Endothelial cell of hepatic sinusoid (primary cell): ENCODE measurements at regions not wholly inside any gene's neighbourhood (a gene's known extent, or its start where the extent isn't known, plus 50 kb on each side); places are given as distances from the start of the nearest gene placed in this dataset.

ENCODE experiments used
- in situ Hi-C: cut with HindIII; loops from 2 replicates; pipeline ENCODE4 v1.10.0; 2017; ENCODE audit warnings: low sequenced_read_pairs

DNA sequence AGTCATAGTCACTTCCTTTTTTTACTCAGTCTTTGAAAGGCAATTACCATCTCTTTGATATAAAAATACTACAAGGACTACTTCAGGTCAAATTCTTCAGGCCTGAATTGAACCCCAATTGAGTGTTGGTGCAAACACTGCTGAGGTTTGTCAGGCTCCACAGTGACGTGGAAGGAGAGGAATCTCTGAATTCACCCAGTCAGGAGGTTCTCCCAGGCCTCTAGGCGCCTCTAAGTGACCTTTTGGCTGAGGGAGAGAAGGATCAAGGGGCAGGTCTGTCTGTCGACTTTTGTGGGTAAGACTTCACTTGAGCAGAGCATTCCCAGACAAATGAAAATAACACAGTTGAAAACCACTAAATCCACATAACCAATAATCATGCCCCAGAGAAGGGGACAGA, 227.6 kb upstream of the CHRNA7 start:
- in situ Hi-C loops = no loop called here

DNA sequence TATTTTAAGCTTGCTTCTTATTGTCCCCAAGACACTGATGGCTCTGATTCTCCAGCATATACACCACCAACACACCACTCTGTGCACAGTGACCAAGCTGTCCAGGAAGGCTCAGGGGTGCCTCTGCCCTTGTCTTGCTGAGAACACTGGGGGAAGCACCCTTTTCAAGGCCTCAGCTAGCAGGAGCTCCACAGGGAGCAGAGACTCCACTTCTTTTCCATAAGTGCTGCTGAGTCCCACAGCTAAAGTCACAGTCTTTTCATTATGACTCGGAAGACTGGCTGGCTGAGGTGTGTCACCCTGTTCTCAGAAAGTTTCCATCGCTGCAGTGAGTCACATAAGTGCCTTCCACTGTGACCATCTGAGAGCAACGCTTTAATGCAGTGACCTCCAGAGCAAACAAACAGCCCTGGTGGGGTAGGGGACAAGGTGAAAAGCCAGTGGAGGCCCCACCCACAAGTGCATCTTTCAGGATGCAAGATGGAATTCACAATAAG, 226.9 kb upstream of the CHRNA7 start:
- in situ Hi-C loops = no loop called here

DNA sequence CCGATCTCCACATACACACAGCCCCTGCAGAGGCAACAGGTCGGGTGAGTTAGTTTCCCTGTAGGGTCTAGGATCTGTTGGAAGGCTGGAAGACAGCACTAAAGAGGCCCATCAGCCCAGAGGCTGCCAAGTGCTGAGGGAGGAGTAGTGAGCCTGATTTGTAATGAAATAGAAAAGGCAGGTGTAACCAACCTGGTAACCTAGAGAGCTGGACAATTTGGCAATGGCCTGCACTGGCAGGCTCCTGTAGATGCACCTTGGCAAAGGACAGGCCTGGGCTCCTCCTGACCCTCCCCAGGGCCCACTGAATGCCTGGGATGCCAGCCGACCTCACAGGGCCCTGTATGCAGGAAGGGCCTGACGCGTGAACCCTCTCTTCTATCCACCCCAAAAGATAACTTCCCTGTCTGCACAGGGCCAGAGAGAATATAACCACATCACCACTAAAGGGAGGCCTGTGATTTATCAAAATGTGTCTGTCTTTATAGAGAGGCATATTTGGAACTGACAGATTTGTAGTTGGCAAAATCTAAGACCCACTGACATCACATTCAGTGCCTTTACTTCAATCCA, 225.1 kb upstream of the CHRNA7 start:
- in situ Hi-C loops = no loop called here

DNA sequence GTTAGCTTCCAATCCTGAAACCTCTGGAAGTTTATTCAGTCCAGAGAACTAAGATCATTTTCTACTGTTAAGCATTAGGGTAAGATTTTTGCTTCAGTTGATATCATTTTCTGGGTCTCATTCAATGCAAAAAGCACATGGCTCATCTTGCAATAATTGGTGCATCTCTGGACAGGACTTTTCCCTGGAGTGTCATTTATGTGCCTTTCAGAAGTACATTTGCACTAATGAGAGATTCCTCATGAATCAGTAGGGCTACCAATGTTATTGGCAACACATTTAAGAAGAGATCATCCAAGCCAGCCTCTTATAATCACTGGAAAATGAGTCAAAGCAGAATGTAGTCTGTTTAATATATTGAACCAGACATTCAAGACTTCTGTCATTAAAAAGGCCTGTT, 224.2 kb upstream of the CHRNA7 start:
- in situ Hi-C loops = no loop called here

DNA sequence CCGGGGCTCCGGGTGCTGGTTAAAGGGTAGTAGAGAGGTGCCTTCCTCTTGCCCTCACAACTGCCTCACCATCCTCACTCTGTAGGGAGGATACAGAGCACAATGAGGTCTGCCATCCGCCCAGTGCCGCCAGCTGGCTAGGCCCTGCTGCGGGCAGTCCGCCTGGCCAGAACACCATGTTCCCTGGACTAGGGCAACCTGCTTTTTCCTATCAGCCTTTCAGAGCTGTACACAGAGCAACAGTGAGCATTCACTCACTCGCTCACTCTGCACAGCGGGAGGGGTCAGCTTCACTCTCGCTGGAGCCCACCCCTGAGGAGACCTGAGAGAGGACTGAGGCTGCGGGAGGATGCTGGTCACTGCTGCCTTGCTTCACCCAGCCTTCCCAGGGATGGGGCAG, 218.7 kb upstream of the CHRNA7 start:
- in situ Hi-C loops = no loop called here

DNA sequence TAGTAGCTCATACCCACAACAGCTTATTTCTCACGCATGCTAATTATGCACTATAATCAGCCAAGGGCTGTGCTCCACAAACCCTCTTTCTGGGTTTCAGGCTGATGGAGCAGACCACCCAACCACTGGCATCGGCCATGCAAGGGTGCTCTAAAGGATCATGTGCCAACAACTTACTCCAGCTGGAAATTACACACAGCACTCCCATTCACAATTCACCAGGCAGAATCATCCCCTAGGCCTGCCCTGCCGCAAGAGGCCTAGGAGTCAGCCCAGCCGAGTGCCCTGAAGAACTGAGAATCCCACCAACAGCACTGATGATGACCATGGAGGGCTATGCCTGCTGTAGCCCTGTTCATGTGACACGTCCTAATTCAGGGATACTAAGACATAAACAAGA, 216.2 kb upstream of the CHRNA7 start:
- in situ Hi-C loops = no loop called here

DNA sequence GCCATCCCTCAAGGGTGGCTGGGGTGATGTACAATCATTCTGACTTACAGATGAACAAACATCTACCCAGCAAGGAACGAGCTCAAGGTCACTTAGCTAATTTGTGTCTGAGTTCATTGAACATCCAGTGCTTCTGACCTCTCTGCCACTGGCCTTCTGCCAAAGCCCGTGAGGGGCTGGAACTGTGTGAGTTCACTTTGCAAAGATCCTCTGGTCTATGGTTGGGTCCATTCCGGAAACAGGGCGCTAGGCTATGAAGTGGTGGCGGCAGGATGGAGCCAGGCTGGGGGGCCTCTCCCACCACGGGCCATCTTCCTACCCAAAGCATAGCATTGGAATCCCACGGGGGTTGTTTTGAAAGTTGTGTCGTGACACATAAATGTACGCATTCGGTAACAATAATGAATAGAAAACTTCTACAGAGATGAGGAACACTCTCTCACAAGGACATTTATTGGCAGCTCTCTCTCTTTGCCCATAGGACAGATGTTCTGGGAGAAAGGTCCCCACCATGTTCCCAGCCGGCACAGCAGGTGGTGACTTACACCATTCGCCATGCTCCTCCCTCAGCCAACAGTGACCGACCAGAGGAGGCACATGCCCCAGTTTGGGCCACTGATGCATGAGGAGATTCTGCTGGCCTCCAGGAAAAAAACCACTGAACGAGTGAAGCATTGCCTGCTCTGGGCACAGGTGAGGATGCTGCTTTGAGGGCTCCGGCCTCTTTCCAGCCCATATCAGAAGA, 214.7 kb upstream of the CHRNA7 start:
- in situ Hi-C loops = no loop called here

DNA sequence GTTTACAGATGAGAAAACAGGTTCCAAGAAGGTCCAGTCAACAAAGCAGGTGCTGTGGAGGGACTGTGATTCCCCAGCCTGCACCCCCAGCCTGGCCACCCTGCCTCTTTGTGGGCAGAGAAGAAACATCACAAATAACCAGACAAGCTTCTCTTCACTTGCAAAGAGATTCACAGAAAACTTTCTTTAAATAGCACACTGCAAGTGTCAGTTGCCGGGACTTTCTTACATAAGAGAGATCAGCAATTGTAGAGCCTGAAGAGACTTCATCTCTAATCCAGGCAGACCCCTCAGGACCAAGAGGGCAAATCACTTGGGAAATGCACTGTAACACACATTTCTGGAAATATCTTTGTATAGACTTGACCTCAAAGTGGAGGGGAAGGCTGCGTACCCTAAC, 207.9 kb upstream of the CHRNA7 start:
- in situ Hi-C loops = no loop called here

DNA sequence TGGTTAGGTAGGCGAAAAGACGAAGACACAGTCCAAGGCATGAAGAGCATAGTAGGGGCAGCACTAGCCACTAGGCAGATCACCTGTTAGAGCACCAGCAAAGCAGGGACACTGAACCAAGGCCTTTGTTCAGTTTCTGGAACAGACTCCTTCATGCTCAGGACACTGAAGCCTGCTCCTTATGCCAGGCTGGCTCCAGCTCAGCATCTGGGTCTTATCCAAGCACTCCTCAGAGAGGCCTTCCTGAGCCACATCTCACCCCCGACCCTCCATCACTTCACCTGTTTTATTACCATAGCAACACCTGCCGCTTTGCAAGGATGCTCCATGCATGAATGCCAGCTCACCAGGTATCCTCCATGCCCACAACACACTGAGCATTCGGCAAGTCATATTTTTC, 206.3 kb upstream of the CHRNA7 start:
- in situ Hi-C loops = no loop called here

DNA sequence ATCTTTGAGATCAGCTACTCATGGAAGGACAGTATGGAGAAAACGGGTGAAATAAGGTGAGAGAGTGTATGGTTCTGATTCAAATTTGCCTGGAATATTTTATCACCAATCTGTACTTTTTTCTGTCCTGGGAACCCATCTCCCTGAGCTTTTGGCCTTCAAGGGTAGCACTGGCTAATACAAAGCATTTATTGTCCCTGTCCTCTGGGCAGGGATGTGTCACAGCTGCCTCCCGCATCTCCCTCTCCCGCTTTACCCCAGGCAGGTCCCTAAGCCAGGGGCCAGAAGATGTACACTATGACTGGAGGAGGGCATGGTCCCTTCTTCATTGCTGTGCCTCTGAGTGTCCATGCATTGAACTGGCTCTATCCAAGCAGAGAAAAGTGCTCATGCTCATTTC, 201.7 kb upstream of the CHRNA7 start:
- in situ Hi-C loops = no loop called here

DNA sequence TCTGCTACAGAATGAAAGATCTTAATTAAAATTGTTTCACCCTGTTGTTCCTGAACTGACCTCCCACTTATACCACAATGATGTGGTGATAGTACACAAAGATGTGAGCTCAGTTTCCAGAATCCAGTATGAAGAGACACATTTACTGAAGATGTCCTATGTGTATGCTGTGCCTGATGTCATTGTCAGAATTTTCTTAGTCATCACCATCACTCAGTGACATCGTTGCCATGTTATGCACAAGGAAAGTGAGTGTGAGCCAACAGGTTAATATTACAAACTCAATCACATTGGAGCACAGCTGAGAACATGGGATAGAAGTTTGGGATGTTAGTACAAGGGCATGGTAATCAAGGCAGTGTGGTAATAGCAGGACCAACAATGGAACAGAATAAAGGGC, 199.7 kb upstream of the CHRNA7 start:
- in situ Hi-C loops = no loop called here

DNA sequence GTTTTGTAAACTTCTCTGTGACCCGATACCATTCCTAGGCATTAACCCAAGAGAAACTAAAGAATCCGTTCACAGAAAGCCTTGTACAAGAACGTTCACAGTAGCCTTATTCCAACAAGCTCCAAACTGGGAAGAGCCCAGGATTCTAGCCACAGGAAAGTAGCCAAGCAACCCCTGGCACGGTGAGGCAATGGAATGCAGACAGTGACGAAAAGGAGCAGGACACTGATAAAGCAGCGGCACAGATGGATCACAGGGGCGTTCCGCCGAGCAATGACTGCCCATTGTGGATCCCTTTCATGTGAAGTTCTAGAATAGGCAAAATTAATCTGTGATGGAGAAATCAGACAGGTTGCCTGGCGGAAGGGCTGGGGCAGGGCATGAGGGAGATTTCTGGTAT, 198.7 kb upstream of the CHRNA7 start:
- in situ Hi-C loops = no loop called here

DNA sequence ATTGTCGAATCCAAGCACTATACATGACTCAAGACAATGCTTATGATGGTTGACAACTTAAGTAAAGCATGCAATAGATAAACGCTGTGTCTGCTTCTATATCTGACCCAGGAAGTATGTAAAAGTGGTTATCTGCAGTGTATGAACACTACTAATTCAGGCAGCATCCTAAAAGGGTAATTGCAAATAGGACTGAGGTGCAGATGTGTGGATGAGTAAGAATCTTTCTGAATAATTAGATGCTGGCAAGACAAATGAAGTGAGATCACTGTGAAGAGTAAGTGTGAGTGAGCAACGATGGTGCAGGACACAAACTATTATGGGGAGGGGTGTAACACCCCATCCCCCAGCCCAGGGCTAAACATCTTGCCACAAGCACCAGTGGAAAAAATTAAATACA, 195.7 kb upstream of the CHRNA7 start:
- in situ Hi-C loops = no loop called here

DNA sequence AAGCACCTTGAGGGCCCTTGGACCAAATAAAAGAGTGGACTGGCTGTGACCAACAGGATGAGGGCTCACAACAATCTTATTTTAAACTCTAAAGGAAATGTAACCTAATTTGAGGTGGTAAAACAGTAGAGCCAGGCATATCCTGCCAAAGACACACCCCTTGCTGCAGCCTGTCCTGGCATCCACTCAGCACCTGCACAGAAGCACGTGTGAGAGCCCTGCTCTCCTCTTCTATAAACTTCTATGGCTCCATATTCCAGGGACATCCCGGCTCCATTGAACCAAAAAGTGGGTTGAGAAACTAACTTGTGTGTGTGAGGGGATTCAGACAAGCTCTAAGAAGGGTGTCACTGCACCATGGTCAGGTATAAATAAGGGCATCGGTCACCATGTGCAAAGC, 190.9 kb upstream of the CHRNA7 start:
- in situ Hi-C loops = no loop called here

DNA sequence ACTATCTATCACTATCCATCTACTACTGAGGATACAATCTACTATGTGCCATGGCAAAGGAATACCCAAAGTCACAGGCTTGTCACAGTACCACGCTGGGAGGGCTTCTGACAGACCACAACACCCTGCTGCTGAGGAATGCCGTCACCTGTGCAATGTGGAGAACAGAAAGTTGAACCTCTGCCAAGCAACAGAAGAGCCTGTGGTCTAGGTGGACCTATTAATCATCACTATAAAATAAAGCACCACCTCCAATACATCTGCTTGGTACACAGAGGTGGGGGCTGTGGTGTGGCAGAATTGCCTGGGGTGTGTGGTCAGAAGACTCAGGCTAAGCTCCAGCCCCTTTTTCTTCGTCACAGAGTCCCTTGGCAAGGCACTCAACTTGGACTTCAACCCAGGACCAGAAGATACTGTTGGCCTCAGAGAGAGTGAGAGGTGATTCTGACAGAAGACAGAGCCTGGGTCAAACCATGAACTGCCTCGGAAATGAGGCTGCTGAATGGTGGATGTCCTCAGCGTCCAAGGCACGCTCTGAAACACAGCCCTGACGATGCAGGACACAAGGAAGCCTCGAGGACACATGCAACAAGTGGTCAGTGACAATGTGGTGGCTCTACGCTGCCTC, 189.4 kb upstream of the CHRNA7 start:
- in situ Hi-C loops = no loop called here

DNA sequence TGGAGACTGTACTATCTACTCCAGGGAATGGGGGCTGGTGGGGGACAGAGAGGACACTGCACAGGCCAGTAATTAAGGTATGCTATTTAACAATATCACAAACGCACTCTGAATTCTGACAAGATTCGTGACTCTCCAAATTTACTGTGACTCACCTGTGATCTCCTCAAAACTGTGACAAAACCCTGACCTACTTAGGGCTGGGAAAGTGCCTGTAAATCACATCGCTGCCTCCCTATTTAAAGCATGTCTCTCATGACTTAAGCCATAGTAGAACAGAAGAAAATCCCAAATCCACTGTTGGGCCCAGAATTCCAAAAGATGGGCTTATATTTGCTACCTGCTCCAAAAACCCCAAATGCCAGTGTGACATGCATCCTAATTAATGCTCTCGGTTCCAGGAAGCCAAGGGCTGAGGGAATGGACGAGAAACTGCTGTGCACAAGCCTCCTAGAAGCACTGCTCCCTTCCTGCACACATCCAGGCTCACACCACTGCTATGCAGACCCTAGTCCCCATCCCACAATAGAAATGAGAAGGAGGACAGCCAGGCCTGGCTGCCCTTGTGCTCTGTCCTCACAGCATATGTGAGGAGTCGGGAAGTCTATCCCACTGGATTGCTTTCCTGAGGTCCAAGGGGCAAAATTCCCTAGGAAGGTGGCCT, 187.7 kb upstream of the CHRNA7 start:
- in situ Hi-C loops = no loop called here

DNA sequence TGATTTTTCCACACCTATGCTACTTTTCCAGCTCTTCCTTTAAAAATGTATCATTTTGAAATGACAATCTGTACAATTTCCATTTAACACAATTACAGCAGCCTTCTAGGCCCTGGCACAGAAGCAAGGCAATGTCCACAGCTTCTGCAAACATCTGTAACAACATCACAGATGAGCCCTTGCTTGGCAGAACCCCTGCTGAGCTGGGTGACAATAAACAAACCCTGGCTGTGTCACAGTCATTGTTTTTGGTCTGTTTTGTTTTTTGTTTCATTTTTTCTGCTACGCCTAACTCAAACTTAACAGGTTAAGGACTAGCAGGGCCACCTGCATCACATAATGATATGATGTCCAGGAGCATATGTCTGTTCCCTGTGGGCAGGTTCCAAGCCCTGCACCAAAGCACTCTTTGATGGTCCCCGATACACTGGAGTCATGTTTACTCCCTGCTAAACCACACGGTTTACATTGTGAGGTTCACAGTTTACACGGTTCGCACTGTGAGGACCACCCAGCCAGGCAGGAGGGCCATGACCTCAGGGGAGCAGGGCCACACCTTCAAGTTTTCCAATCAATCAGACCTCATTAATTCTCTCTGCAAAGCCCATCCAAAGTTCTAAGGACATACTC, 186.8 kb upstream of the CHRNA7 start:
- in situ Hi-C loops = no loop called here

DNA sequence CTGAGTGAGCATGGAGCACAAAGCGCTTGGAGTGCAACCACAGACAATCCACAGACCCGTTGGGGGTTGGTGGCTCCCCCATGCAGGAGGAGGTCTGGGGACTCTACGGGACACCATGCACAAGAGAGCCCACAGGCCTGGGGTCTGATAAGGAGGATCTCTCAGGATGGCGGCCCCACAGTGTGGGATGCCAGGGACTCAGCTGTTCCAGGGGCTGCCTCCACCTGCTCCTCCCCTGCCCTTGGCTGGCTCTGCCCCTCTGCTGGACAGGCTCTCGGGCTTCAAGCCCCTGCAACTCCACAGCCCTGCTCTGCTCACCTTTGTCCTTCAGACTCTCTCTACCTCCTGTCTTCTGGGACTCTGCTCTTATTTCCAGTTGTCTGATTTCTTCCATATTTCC, 184.5 kb upstream of the CHRNA7 start:
- in situ Hi-C loops = no loop called here

DNA sequence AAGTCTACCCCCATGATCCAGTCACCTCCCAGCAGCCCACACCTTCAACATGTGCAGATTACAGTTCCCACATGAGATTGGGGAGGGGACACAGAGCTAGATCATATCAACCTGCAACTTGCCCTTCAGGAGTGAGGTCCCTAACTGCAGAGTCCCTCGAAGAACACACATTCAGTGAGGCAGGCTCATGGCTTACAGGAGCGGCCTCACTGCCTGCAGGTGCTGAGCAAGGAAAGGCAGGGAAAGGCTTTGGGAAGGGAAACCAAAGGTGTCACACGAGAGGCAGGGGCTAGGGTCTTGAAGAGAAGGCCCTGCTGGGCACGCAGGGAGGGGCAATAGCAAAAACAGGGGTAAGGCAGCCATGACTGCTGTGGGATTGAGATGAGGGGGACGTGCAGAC, 182.4 kb upstream of the CHRNA7 start:
- in situ Hi-C loops = no loop called here

DNA sequence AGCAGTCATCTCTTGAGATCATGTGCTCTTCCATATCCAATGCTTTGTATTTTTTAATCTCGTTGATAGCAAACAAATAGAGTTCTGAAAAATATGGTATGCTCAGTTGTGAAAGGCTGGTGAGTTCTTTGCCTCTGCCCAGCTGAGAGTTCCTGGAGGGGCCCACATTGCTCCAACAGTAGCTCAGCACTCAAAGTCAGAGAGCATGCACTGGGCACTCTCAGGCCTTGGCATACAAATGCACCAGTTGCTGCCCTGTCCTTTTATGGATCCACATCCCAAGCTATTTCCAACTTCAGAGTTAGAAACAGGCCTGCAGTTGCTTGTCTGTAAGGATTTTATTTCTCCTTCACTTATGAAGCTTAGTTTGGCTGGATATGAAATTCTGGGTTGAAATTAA, 181.7 kb upstream of the CHRNA7 start:
- in situ Hi-C loops = no loop called here
